Mucosa of stomach (tissue), 1 donor: ENCODE measurements at regions not wholly inside any gene's neighbourhood (a gene's known extent, or its start where the extent isn't known, plus 50 kb on each side); places are given as distances from the start of the nearest gene placed in this dataset.

Experiments used
- H3K27me3 ChIP-seq: one replicate; pipeline ENCODE4 v1.7.0; 2013; ENCODE audit warnings: mild to moderate bottlenecking, low read length; ENCODE audit not compliant: control insufficient read depth, insufficient read depth
- H3K36me3 ChIP-seq: one replicate; pipeline ENCODE4 v1.7.0; 2013; ENCODE audit warnings: low read length; ENCODE audit not compliant: control insufficient read depth, insufficient read depth
- H3K4me1 ChIP-seq: one replicate; pipeline ENCODE4 v1.7.0; 2013; ENCODE audit warnings: mild to moderate bottlenecking, low read length; ENCODE audit not compliant: control insufficient read depth, insufficient read depth
- H3K4me3 ChIP-seq: one replicate; pipeline ENCODE4 v1.7.0; 2013; ENCODE audit warnings: low read length
- H3K9ac ChIP-seq: one replicate; pipeline ENCODE4 v1.7.0; 2013; ENCODE audit warnings: mild to moderate bottlenecking, low read length, moderate library complexity
- H3K9me3 ChIP-seq: one replicate; pipeline ENCODE4 v1.7.0; 2013; ENCODE audit warnings: mild to moderate bottlenecking, low read length, moderate library complexity; ENCODE audit not compliant: control insufficient read depth
- donor health status: Pancreatic carcinoma.

- Histone ChIP-seq H3K27me3 (no peaks in the 10 kb centered on the region), H3K4me1 (no peaks in the 10 kb centered on the region), H3K36me3 (no peaks in the 10 kb centered on the region), H3K9me3 (no peaks in the 10 kb centered on the region), H3K9ac (no peak overlapping the region), H3K4me3 (no peak overlapping the region)
Measured at GRCh38 chr12:24014240-24014639, 64.8 kb upstream of the SOX5 start.

GRCh38 chr12:24012528-24012927, 63.1 kb upstream of the SOX5 start:
- no peaks in the 10 kb centered on the region for H3K27me3 ChIP-seq
- H3K4me3 ChIP-seq: no peak overlapping the region
- no peaks in the 10 kb centered on the region for H3K9me3 ChIP-seq
- H3K9ac ChIP-seq: no peak overlapping the region
- H3K4me1 ChIP-seq: no peaks in the 10 kb centered on the region
- no peaks in the 10 kb centered on the region for H3K36me3 ChIP-seq

DNA sequence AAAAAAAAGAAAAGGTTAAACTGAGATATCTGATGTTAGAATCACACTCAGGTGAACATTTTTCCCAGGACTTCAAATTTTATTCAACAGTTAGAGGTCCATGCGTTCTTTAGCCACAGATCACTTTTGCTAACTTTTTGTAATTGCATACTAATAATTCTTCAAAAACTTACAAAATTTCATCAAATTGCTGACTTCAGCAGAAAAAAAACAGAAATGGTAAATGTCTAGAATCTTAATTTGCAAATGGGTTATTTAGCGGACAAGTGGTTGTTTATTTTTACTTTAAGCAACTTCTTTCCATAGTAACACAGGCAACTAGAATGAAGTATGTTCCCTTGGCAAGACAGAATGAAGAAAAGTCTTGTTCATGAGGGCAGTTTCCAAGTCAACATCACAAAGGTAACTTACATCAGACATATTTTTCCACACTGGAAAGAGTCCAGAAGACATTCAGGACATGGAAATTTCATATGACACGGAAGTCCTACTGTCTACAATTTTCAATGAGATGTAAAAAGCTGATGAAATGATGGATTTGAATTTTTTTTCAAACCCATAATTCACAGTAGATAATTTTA, 62.5 kb upstream of the SOX5 start:
- Histone ChIP-seq H3K4me3 (no peak overlapping the region), H3K27me3 (no peaks in the 10 kb centered on the region), H3K9me3 (no peaks in the 10 kb centered on the region), H3K9ac (no peak overlapping the region), H3K4me1 (no peaks in the 10 kb centered on the region), H3K36me3 (no peaks in the 10 kb centered on the region)

DNA sequence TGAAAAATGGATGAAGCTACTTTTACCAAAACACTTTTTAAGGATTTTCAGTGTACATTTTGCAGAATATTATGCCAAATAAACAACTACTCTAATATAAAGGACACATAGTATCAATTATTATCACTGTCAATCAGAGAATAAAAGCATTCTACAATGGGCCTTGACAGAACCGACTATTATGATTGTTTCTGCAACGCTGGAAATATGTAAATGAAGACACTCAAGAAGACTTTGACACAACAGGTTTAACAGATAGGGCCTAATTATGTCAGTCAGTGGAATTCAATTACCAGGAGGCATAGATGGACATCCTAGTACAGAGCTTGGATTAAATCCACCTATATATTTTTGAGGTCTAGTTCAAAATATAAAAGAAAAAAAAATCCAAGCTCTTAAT, 58.7 kb upstream of the SOX5 start:
- Histone ChIP-seq H3K9ac (no peak overlapping the region), H3K4me1 (no peaks in the 10 kb centered on the region), H3K9me3 (no peaks in the 10 kb centered on the region), H3K36me3 (no peaks in the 10 kb centered on the region), H3K4me3 (no peak overlapping the region), H3K27me3 (no peaks in the 10 kb centered on the region)
